GM19372 (cell line): ENCODE measurements at regions not wholly inside any gene's neighbourhood (a gene's known extent, or its start where the extent isn't known, plus 50 kb on each side); places are given as distances from the start of the nearest gene placed in this dataset.

Experiments used
- ATAC-seq: cut with Tn5 transposase; IDR thresholded peaks from one replicate; pipeline ENCODE4 v1.9.1; 2021; ENCODE audit warnings: mild to moderate bottlenecking, low read depth, moderate library complexity; ENCODE audit not compliant: unreplicated experiment

DNA sequence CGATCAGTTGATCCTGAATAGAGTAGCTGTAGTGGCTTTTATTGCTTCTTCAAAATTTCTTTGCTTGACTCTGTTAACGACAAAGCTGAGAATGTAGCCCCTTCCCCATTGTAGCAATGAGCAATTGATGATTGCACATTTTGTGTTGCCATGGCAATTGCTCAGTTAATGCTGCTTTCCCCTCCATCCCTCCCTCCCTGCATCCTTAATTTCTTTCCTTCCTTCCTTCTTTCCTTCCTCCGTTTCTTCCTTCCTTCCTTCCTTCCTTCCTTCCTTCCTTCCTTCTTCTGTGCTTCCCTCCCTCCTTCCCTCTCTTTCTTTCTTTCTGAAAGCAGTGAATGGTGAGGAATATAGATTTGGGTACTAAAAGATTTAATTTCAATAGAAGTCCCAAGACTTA is 557.3 kb upstream of the MAP3K7 start:
- no peak for ATAC-seq

DNA sequence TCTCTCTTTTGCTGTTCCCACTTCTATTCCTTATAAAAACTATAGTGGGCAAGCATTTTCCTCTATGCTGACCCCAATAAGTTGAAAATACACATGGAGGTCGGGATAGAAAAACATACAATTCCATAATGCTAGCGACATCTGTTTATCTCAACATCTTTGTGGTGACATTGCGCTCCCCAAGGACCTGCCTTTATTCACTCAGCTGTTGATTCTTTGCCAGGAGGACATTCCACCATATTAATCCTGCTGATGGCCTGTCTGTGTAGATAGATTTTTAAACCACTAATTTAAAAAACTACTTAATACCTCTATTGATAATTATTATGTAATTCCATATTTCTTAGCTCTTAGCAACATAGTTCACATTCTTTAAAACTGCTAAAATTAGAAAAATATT is 555.3 kb upstream of the MAP3K7 start:
- no peak for ATAC-seq

DNA sequence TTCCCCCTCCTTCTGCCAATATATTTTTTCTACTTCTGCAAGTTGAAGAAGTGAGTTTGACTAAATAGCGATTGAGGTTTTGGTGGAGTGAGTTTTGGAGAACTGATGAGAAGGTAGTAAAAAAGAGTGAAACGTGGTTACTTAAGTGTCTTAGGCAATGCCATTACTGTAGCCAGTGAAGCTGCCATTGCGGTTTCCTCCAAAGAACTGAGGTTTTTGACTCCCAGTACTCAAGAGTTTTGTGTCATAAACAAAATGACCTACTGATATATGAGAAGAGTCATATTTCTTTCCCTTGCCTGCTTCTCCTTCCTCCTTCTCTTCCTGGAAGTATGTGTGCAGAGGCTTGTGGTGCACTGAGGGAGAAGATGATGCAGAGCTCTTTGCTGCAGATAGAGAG is 554.5 kb upstream of the MAP3K7 start:
- ATAC-seq, result no peak

DNA sequence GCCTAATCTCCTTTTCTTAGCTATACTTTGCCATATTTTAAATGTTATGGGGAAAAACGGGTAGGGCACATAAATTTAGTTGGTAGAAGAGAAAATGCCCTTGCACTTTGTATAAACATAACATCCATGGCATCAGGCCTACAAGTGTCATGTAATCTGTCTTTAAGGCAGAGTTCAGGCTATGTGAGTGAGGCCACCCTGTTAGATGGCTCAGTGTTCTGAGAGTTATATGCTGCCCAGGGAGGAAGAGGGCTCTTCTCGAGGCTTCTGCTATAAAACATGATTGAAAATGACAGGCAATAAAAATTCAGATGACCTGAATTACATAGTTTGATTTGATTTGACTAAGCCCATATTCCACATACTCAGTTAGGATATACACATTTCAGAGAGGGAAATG is 553.6 kb upstream of the MAP3K7 start:
- no peak for ATAC-seq

DNA sequence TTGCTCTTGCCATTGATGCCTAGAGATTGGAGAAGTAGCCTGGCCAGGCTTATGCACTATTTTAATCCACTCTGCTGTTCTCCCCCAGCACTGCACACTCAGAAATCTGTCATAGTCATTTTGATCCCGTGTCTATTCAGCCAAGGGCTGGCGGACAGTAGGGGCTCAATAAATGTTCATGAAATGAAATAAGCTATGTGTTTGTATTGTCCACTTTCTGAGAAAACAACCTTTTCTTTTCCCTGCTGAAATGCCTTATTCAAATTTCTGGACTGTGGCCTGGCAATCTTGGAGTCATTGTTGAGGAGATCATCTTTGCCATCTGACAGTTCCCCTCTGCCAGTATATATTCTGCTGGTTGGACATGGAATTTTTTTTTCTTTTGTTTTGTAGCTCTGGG is 550.4 kb upstream of the MAP3K7 start:
- ATAC-seq, result no peak

DNA sequence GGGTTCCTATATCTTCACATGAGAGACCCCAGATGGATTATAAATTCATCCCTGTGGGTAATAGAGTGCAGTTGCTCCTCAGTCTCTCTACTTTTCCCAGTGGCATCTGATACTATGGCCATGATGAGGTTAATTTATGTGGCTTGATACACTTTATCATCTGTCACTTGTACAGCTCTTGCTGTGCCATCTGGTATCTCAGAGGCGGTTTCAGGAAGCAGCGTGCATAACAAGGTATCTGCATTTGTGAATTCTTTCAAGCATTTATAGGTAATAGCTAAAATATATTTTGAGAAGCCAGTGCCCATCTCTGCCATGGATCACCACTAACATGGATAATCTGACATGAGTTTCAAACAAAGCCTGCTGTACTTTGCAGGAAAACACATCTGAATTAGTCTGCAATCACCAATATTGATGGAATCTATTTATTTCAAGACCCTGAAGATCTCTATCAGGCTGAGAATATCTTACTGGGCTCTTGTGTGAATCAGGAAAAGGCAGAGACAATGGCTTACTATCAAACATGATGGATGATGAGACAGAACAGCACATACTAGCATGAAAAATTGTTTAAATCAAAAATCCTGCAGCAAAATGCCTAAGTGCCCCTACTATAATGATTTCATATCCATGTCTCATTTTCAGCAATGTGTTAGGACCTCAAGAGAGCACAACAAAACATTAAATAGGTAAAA is 548.7 kb upstream of the MAP3K7 start:
- ATAC-seq, result no peak

DNA sequence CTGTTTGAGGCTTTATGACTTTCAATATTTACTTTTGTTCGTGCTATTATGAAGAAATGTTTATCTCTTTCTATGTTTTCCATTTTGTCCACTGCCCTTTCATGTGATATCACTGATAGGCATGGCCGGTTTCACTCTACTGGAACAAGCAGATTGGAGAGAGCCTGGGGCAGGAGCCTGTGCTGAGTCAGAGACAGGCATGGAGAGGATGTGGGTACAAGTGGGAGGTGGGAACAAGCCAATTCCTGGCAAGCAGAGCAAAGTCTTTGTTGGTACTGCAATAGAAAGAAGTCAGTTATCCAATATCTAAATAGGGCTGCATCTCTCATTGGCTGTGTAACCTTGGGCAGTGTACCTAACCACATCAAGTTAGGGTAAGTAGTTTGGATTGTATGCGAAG is 545.6 kb upstream of the MAP3K7 start:
- ATAC-seq, result no peak

DNA sequence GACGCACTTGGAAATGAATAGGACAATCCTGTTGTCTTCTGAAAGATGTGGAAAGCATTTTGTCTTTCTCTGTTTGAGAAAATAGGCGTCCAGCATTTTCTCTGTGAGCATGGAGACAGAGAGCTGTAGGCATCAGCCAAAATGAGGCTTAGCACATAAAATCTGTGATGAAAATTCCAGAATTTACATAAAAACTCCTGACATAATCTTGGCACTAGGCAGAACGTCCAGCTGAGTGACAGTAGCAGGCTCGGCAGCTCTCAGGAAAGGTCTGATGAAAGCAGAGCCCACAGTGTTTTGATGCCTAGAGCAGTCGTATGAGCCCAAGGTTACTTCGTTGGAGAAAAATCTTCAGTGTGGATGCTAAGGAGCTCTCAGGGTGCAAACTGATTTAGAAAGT is 543.3 kb upstream of the MAP3K7 start:
- no peak for ATAC-seq

DNA sequence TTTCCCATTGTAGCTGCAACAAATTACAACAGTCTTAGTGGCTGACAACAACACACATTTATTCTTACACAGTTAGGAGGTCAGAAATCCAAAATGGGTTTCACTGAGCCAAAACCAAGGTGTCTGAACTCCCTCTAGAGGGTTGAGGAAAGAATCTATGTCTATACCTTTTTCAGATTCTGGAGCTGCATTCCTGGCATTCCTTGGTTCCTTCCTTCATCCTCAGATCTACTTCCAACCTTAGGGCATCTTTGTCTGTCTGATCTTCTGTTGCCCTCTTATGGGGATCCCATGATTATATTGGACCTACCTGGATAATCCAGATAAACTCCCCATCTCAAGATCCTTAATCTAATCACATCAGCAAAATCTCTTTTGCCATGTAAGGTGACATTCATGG is 540.9 kb upstream of the MAP3K7 start:
- ATAC-seq, result no peak

DNA sequence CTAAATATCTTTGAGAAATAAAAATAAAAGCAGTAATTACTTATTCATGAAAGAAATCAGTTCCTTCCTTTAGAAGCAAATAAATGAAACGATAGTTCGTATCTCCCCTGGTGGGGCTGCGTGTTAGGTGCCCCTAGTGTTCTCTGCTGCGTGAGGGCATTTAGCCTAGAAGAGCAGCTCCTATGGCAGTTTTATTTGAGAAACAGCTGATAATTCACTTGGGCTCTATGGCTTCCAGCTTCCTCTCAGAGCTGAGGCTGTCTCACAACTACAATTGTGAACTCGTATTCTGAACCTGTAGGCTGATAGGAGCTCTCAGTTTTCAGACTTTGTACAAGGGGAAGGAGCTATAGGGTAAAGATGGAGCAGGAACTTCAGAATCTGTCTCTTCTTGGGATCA is 540.0 kb upstream of the MAP3K7 start:
- ATAC-seq, result no peak

DNA sequence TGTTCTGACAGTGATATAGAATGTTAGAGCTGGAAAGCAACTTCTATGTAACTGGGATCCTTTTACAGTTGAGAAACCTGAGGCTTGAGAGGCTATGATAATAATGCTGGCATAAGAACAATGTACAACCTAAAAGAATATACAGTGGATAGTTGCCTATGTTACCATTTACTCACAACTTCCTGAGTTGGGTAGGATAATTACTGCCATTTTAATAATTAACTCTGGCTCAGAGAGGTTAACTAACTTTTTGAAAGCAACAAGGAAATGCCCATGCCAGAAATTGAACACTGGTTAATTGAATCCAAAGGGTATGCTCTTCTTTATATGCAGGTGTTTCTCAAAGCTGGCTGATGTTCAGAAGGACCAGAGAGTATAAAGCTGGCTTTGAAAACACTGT is 530.7 kb upstream of the MAP3K7 start:
- no peak for ATAC-seq

DNA sequence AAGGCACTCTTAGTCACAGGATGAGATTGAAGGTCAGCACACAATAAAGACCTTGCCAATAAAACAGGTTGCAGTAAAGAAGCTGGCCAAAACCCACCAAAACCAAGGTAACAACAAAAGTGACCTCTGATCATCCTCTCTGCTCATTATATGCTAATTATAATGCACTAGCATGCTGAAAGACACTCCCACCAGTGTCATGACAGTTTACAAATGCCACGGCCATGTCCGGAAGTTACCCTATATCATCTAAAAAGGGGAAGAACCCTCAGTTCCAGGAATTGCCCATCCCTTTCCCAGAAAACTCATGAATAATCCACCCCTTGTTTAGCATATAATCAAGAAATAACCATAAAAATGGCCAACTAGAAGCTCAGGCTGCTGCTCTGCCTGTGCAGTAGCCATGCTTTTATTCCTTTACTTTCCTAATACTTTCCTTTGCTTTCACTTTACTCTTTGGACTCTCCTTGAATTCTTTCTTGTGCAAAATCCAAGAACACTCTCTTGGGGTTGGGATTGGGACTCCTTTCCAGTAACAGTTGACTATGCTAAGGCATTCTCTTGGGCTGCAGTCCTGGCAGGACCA is 527.3 kb upstream of the MAP3K7 start:
- ATAC-seq, result no peak

DNA sequence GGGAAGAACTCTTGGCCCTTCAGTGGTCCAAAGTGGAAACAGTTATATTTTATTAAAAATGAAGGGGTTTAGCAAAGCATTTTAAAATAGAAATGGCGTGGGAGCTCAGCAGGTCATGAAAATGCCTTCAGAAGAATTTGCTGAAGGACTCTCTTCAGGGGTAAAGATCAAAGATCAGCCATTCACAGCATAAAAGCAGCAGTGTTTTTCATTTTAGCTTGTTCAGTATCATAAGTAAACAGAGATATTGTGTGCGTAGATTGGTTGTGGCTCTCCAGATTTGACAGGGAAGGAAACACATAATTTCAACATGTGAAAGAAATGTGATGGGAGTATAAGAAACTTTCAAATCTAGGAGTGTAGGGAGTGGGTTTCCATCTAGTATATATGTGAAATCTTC is 519.2 kb upstream of the MAP3K7 start:
- ATAC-seq, result no peak

DNA sequence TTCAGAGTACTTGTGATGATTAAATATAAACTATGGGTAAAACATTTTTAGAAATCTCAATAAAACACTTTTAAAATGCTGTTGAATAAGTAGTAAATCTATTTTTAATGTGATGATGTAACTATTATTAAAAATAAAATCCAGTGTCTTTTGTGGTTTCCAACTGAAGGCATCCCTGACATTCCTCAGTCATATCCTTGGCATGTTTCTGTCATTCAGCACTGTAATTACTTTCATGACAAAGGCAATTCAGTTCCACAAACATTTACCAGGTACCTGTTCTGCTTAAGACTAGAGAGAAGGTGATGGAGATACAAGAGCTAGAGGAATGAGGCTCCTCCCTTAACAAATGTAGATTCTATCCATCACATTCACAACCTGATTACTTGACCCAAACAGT is 518.7 kb upstream of the MAP3K7 start:
- no peak for ATAC-seq

DNA sequence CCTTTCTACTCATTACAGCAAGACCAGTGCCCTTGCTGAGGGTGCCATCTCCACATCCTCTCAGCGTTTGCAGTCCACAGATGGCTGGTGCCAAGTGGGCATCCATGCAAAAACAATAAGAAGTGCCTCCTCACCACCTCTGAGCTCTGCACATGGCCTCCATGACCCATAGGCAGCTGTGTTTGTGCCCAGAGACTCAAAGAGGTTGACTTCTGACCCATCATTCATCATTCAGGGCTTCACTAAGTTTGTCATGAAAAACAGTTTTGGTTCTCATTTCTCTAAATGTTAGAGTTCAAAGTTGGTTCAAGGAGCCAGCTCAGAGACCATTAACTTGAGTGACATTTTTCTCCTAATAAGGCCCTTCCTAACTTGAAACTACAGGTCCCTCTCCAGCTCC is 512.6 kb upstream of the MAP3K7 start:
- ATAC-seq, result no peak

DNA sequence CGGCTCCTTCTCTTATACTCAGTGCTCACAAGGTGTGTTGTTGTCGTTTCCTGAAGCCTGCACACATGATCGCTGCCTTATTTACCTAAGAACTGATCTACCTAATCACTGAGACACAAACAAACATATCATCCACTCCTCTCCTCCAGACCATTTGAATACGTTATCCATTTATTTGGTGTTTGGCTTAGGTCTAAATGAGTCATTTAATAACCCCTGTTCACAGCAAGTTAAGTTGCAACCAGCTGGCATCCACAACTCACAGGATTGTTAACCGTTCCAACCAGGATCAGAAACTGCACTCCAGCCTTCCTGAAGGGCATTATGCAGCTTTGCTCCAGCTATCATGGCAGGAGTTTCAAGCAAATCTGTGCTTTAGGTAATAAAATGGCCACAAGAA is 511.1 kb upstream of the MAP3K7 start:
- no peak for ATAC-seq

DNA sequence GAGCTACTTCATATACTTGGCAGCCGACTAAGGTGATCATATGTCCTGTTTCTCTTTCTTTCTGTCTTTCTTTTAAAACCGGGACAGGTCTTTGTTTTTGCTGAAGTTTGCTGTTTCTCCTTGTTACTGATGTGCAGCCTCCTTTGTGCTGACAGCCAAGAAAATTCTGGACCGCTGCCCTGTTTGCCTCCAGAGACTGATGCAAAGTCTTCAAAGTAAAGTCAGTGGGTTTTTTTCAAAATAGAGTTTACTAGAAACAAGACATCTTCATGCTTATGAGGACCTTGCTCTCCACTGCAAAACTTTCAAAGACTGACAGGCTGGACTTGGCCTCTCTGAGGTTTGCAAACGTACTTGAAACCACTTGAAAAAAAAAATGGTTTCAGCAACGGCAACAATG is 510.5 kb upstream of the MAP3K7 start:
- no peak for ATAC-seq

DNA sequence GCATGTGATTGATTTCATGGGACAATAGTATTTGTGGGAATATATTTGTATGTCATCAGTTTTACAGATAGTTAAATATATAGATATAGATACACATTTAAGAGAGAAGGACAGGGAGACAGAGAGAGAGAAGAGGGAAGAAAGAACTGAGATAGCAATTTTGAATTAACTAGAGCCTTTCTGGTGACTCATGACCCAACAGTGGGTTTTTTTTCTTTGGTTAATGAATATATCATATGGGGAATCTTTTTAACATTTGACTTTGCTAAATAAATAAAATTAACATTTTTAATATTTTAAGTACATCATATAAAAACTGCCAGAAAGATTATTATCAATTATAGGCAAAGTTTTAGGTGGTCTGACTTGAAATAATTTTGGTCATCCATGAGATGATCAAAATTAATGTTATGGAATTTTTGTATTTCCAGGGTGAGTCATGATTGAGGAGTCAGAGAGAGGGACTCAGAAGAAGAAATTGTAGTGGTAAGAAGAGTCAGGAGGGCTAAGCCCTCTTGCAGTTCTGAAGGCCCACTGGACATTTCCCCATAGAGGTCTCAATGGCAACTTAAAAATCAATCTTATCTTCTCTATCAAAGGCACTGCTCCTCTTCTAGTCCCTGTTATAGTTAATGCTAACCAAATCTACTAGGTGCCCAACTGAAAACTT is 508.1 kb upstream of the MAP3K7 start:
- ATAC-seq, result no peak

DNA sequence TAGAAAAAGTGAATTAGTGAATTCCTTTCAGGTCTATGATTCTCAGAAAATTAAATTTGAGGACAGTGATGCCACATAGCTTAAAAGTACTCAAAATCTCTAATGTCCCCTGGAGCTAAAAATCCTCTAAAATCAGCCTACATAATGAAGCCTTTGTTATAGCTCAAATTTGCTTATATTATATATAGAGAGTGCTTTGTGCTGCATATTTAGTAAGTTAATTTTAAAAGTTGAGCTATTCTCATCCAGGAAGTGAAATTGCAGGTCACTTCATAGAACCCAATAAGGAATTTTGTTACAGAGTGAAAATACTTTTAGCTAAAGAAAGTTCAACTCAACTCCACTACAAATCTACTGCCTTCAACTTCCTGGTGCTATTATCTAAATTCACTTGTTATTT is 507.5 kb upstream of the MAP3K7 start:
- ATAC-seq, result no peak

DNA sequence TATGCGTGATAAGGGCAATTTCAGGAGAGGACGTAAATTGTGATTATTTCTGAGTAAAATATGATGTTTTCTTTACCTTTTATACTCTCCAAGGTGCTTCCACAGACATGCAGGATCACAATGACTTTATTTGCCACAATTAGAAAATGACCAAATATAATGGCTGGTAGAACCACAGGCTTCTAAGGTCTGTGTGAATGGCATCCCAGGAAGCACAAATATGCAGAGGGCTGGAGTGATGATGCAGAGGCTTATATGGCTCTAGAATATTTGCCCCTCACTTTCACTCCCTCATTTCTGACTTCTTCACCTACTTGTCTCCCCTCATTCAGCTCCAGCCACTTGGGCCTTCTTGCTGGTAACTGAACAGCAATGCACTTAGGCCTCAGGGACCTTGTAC is 502.1 kb upstream of the MAP3K7 start:
- no peak for ATAC-seq

DNA sequence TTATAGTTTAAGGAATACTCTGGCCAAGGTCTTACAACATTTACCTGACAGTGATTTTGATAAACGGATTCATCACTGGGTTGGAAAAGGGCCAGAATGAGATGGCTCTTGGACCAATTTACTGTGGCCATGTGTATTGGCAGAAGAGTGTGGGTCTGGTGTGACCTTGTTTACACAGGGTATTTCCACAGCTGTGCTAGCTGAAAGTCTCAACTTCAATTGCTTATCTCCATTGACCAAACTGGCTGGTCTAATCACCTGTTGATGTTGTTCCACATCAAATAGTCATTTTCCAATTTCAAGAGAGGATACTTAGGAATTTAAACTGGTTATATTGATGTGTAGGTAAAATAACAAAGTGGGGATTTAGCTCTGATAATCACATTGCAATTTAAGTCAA is 501.6 kb upstream of the MAP3K7 start:
- ATAC-seq, result no peak

DNA sequence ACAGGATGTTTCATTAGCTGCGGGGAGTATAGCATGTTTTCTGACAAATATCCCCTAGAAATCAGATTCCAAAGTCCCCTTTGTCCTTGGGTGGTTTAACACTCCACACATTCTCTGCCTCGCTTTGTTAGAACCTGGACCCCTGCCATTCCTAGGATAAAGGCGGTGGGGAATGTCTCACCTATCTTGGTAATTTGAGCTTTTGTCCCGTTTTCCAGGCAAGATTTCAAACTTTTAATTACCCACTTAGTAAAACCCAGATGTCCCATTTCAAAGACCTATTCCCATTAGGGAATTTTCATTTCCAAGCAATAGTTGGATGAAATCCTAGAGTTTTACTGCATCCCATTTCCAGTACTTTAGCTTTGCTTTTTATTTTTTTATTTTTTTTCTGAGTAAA is 501.0 kb upstream of the MAP3K7 start:
- no peak for ATAC-seq
